ENCODE measurements at regions not wholly inside any gene's neighbourhood (a gene's known extent, or its start where the extent isn't known, plus 50 kb on each side); places are given as distances from the start of the nearest gene placed in this dataset.
A peak's percentile ranks its signal among the peaks of the same experiment; 100 is the strongest.

DNA sequence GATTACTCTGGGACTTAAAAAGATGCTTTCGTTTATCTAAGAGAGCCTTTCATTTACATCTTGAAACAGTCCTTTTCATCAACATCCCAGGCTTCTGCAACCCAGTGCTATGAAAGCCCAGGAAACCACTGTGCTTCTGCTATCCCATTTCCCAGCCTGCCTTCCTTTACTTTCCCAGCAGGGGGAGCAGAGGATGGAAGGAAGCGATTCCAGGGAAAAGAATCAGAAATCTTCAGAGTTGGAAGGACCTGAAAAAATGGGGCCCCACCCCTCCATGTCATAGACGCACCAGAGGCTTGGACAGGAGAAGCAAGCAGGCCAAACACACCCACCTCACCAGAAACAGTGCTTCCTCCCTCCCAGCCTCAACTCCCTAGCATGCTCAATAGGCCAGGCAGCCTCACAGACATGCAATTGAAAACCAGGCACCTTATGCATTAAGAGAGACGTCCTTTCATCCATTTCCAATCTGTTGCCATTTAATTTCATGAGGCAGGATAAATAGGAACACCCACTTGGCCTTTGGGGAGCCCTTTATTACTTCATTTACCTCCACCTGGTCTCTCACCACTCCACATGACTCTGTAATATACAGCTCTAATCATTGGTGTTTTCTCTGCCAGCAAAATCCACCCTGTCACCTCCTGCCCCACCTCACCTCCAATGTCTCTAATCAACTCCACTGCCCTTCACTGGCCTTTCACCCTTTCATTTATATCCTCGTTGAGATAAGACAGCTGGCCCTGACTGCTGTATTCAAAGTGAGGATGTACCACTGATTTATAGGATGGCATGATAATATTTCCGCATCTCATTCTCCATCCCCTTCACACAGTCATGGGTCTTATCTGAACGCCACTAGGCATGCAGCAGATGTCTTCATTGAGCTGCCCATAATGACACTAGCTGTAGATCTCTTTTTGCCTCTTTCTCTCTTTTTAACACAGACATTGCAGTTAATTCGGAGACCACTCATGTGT, 583.9 kb downstream of the NTRK3 start:
- Histone ChIP-seq H3K9me2 (ENCODE audit: insufficient read depth) (no peaks in the 10 kb centered on the region), H2AFZ (ENCODE audit: low read depth, low read length, poor library complexity, severe bottlenecking) (no peak overlapping the region), H3K79me2 (ENCODE audit: insufficient read depth, low read length) (no peaks in the 10 kb centered on the region), H3K36me3 (ENCODE audit: control insufficient read depth in 1 of 2, insufficient read depth in 2 of 2, low read length in 2 of 2) (no peaks in the 10 kb centered on the region), H3K9me3 (ENCODE audit: control insufficient read depth in 1 of 2, insufficient read depth in 1 of 2, low read depth in 1 of 2, low read length in 2 of 2) (peaks cover 0 to 24% of the 10 kb centered on the region in 2 experiments; a peak in 2 of 4 replicates), H3K4me3 (replicated peaks in 1 of 2; ENCODE audit: low read depth in 1 of 2, low read length in 2 of 2) (no peak overlapping the region), H4K20me1 (ENCODE audit: insufficient read depth) (no peaks in the 10 kb centered on the region), H3K27me3 (ENCODE audit: insufficient read depth, low read length) (no peaks in the 10 kb centered on the region), H3K27ac (ENCODE audit: low read depth, low read length) (no peak overlapping the region), H3K9ac (ENCODE audit: low read length) (no peak overlapping the region), H3K4me1 (ENCODE audit: control insufficient read depth in 1 of 2, insufficient read depth in 2 of 2, low read length in 2 of 2) (no peaks in the 10 kb centered on the region), H3K4me2 (ENCODE audit: low read length) (no peak overlapping the region)
- BruUV-seq (replicated peaks) = no TSS peak
- DNase-seq (ENCODE audit: low read depth, low spot score) = no peak
- POLR2A ChIA-PET = no interaction called here
- ATAC-seq = no peak
- CTCF ChIA-PET = no interaction called here
- RAD21 ChIA-PET (ENCODE audit: low non-redundant PET in 1 of 2, low total read pairs in 2 of 2, uncharacterized antibody in 2 of 2, unreplicated experiment in 2 of 2) = no interaction called here
- TF ChIP-seq, protein P1, sequence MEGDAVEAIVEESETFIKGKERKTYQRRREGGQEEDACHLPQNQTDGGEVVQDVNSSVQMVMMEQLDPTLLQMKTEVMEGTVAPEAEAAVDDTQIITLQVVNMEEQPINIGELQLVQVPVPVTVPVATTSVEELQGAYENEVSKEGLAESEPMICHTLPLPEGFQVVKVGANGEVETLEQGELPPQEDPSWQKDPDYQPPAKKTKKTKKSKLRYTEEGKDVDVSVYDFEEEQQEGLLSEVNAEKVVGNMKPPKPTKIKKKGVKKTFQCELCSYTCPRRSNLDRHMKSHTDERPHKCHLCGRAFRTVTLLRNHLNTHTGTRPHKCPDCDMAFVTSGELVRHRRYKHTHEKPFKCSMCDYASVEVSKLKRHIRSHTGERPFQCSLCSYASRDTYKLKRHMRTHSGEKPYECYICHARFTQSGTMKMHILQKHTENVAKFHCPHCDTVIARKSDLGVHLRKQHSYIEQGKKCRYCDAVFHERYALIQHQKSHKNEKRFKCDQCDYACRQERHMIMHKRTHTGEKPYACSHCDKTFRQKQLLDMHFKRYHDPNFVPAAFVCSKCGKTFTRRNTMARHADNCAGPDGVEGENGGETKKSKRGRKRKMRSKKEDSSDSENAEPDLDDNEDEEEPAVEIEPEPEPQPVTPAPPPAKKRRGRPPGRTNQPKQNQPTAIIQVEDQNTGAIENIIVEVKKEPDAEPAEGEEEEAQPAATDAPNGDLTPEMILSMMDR (IDR thresholded peaks at IDR 0.05 in 2 of 3, conservative IDR thresholded peaks at IDR 0.05 in 1 of 3; ENCODE audit: borderline replicate concordance in 1 of 3, insufficient read depth in 1 of 3, low read depth in 2 of 3, low read length in 2 of 3) = peak in 2 of 3 experiments; percentile 21 to 24; a peak in 1 of 6 replicates
- TF ChIP-seq EZH2phosphoT487 (IDR thresholded peaks at IDR 0.05; ENCODE audit: borderline replicate concordance) (no peak), ELF1 (IDR thresholded peaks at IDR 0.05; ENCODE audit: borderline replicate concordance, low read depth) (no peak), FOSL1 (IDR thresholded peaks at IDR 0.05; ENCODE audit: low read depth) (no peak), JUND (IDR thresholded peaks at IDR 0.05) (no peak), SP1 (IDR thresholded peaks at IDR 0.05; ENCODE audit: low read depth) (no peak)
- TF ChIP-seq, protein P2, sequence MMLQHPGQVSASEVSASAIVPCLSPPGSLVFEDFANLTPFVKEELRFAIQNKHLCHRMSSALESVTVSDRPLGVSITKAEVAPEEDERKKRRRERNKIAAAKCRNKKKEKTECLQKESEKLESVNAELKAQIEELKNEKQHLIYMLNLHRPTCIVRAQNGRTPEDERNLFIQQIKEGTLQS (IDR thresholded peaks at IDR 0.05) = no peak
- TF ChIP-seq, protein P3, sequence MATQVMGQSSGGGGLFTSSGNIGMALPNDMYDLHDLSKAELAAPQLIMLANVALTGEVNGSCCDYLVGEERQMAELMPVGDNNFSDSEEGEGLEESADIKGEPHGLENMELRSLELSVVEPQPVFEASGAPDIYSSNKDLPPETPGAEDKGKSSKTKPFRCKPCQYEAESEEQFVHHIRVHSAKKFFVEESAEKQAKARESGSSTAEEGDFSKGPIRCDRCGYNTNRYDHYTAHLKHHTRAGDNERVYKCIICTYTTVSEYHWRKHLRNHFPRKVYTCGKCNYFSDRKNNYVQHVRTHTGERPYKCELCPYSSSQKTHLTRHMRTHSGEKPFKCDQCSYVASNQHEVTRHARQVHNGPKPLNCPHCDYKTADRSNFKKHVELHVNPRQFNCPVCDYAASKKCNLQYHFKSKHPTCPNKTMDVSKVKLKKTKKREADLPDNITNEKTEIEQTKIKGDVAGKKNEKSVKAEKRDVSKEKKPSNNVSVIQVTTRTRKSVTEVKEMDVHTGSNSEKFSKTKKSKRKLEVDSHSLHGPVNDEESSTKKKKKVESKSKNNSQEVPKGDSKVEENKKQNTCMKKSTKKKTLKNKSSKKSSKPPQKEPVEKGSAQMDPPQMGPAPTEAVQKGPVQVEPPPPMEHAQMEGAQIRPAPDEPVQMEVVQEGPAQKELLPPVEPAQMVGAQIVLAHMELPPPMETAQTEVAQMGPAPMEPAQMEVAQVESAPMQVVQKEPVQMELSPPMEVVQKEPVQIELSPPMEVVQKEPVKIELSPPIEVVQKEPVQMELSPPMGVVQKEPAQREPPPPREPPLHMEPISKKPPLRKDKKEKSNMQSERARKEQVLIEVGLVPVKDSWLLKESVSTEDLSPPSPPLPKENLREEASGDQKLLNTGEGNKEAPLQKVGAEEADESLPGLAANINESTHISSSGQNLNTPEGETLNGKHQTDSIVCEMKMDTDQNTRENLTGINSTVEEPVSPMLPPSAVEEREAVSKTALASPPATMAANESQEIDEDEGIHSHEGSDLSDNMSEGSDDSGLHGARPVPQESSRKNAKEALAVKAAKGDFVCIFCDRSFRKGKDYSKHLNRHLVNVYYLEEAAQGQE (IDR thresholded peaks at IDR 0.05; ENCODE audit: low read depth) = no peak
- intact Hi-C loops (cut with micrococcal nuclease) = no loop called here
